Mesothelial cell of epicardium (in vitro differentiated cells): ENCODE measurements at regions not wholly inside any gene's neighbourhood (a gene's known extent, or its start where the extent isn't known, plus 50 kb on each side); places are given as distances from the start of the nearest gene placed in this dataset.

Experiments used
- DNase-seq, 2 experiments: peaks; one replicate each; pipeline ENCODE4 v3.0.0; 2021; ENCODE audit warnings: low spot score in 2 of 2; ENCODE audit not compliant: unreplicated experiment in 2 of 2
- H3K27ac Mint-ChIP-seq: 2 replicates; pipeline ENCODE4 v1.8.0; 2021; ENCODE audit warnings: mixed read lengths
- H3K27me3 Mint-ChIP-seq: 2 replicates; pipeline ENCODE4 v1.8.0; 2021; ENCODE audit warnings: low read depth, mixed read lengths
- H3K36me3 Mint-ChIP-seq: 2 replicates; pipeline ENCODE4 v1.8.0; 2021; ENCODE audit warnings: mixed read lengths
- H3K4me1 Mint-ChIP-seq: 2 replicates; pipeline ENCODE4 v1.8.0; 2021; ENCODE audit warnings: mixed read lengths
- H3K4me3 Mint-ChIP-seq: 2 replicates; pipeline ENCODE4 v1.8.0; 2021; ENCODE audit warnings: mild to moderate bottlenecking, moderate library complexity, mixed read lengths
- H3K9me3 Mint-ChIP-seq: 2 replicates; pipeline ENCODE4 v1.8.0; 2021; ENCODE audit warnings: mixed read lengths
- TF ChIP-seq, protein P1 (sequence below): fragments of 200-600 bp; sonication (generic); IDR thresholded peaks from one replicate; pipeline ENCODE4 v1.5.0; 2021; ENCODE audit warnings: antibody characterized with exemption; ENCODE audit not compliant: unreplicated experiment

DNA sequence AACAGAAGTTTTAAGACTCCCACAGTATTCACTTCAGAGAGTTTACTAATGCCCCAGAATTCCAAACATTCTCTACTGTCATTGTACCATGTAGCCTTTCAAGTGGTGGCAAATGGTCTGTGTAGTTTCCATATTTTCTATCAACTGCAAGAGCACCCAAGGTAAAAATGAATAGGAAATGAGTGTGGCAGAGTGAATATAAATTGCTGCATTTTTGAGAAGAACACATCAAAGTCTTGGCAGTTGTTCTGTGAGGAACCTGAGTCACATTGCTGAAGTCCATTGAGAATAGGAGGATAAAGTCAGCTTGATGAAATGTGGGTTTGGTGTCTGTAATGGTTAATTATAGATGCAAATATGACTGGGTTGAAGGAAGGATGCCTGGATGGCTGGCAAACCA, 193.6 kb downstream of the AASDHPPT start:
- no peak overlapping the region for H3K4me3 Mint-ChIP-seq
- peaks cover 31% of the 10 kb centered on the region for H3K9me3 Mint-ChIP-seq
- peaks cover 5% of the 10 kb centered on the region for H3K27me3 Mint-ChIP-seq
- H3K36me3 Mint-ChIP-seq: peaks cover 6% of the 10 kb centered on the region
- DNase-seq: no peak
- peaks cover 3% of the 10 kb centered on the region for H3K4me1 Mint-ChIP-seq
- H3K27ac Mint-ChIP-seq: no peak overlapping the region
- TF ChIP-seq, protein P1, sequence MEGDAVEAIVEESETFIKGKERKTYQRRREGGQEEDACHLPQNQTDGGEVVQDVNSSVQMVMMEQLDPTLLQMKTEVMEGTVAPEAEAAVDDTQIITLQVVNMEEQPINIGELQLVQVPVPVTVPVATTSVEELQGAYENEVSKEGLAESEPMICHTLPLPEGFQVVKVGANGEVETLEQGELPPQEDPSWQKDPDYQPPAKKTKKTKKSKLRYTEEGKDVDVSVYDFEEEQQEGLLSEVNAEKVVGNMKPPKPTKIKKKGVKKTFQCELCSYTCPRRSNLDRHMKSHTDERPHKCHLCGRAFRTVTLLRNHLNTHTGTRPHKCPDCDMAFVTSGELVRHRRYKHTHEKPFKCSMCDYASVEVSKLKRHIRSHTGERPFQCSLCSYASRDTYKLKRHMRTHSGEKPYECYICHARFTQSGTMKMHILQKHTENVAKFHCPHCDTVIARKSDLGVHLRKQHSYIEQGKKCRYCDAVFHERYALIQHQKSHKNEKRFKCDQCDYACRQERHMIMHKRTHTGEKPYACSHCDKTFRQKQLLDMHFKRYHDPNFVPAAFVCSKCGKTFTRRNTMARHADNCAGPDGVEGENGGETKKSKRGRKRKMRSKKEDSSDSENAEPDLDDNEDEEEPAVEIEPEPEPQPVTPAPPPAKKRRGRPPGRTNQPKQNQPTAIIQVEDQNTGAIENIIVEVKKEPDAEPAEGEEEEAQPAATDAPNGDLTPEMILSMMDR: no peak

DNA sequence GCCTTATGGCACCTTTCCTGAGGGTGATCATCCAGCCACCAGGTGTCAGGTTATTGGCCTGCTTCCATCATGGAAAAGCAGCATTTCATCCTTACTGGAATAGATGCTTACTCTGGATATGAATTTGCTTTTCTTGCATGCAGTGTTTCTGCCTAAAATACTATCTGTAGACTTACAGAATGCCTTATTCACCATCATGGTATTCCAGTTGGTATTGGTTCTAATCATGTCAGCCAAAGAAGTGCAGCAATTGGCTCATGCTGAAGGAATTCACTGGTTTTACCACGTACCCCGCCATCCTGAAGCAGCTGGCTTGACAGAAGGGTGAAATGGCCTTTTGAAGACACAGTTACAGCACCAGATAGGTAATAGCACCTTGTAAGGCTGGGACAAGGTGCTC, 194.2 kb downstream of the AASDHPPT start:
- no peak for DNase-seq
- H3K27me3 Mint-ChIP-seq: peaks cover 5% of the 10 kb centered on the region

DNA sequence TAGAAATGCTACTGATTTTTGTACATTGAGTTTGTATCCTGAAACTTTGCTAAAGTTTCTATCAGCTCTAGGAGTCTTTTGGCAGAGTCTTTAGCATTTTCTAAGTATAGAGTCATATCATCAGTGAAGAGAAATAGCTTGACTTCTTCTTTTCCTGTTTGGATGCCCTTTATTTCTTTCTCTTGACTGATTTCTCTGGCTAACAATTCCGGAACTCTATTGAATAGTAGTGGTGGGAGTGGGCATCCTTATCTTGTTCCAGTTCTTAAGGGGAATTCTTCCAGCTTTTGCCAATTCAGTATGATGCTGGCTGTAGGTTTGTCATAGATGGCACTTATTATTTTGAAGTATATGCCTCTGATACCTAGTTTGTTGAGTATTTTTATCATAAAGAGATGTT, 197.7 kb downstream of the AASDHPPT start:
- Mint-ChIP-seq H3K4me1 (no peaks in the 10 kb centered on the region), H3K36me3 (no peaks in the 10 kb centered on the region), H3K27ac (no peak overlapping the region), H3K9me3 (peaks cover 13% of the 10 kb centered on the region), H3K27me3 (peaks cover 5% of the 10 kb centered on the region), H3K4me3 (no peak overlapping the region)
- TF ChIP-seq, protein P1: no peak
- DNase-seq: no peak

More for the DNA sequence above, 194.2 kb downstream of the AASDHPPT start:
- Mint-ChIP-seq H3K27ac (no peak overlapping the region), H3K4me3 (no peak overlapping the region), H3K36me3 (peaks cover 6% of the 10 kb centered on the region), H3K9me3 (peaks cover 26% of the 10 kb centered on the region), H3K4me1 (peaks cover 3% of the 10 kb centered on the region)
- TF ChIP-seq, protein P1: no peak

DNA sequence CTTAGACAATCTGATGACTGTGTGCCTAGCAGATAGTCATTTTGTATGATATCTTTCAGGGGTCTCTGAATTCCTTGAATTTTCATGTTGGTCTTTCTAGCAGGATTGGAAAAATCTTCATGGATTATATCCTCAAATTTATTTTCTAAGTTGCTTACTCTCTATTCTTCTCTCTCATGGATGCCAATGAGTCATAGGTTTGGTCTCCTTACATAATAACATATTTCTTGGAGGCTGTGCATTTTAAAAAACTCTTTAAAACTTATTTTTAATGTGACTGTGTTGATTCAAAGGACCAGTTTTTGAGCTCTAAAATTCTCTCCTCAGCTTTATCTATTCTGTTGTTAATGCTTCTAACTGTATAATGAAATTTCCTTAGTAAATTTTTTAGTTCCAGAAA, 198.7 kb downstream of the AASDHPPT start:
- TF ChIP-seq, protein P1: no peak
- H3K9me3 Mint-ChIP-seq: peaks cover 13% of the 10 kb centered on the region
- no peak overlapping the region for H3K27ac Mint-ChIP-seq
- peaks cover 5% of the 10 kb centered on the region for H3K27me3 Mint-ChIP-seq
- DNase-seq: no peak
- H3K36me3 Mint-ChIP-seq: no peaks in the 10 kb centered on the region
- no peak overlapping the region for H3K4me3 Mint-ChIP-seq
- no peaks in the 10 kb centered on the region for H3K4me1 Mint-ChIP-seq

DNA sequence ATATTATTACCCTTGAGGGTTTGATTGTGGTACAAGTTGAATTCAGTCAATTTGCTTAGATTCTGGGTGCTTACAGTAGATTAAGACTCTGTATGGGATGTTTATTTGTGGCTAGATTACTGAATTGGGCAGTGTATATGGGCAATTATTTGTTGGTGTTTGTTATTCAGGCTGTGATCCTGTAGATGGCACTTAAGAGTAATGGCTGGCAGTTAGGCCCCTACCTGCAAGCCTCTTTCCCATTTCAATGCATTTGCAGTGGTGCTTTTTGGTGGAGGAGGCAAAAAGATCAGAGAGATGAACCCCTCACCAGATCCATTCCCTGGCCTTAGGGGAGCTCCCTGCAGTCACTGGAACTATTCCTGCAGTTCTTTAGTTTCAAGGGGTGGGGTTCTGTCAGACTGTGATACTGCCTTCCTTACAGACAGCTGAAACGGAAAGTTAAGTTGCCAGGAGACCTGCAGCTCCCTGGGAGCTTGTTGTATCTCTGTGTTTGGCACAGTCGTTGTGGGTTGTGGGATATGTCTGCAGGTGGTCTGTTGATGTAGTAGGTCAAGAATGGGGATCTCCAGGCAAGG, 199.5 kb downstream of the AASDHPPT start:
- Mint-ChIP-seq H3K27ac (no peak overlapping the region), H3K4me1 (no peaks in the 10 kb centered on the region), H3K4me3 (no peak overlapping the region), H3K9me3 (peaks cover 13% of the 10 kb centered on the region), H3K27me3 (peaks cover 5% of the 10 kb centered on the region), H3K36me3 (no peaks in the 10 kb centered on the region)
- TF ChIP-seq, protein P1: no peak
- no peak for DNase-seq

DNA sequence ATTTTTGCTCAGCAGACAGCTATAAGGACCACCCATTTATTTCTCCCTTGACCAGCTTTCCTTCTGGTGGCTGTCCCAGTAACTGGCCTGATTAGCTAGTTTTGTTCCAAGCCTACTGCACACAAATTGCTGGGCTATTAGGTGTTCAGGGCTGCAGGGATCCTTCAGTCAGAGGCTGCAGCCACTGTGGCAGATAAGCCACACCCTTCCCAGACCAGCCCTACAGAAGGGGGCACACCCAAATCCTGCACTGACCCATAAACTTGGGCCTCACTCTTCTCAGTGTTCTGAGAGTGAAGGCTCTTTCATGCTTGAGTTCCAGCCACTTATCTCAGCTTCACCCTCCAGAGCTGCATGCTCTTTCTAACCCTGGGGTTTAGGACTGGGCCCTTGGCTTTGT, 200.0 kb downstream of the AASDHPPT start:
- H3K4me1 Mint-ChIP-seq: no peaks in the 10 kb centered on the region
- DNase-seq: no peak
- peaks cover 5% of the 10 kb centered on the region for H3K27me3 Mint-ChIP-seq
- H3K27ac Mint-ChIP-seq: no peak overlapping the region
- TF ChIP-seq, protein P1: no peak
- H3K4me3 Mint-ChIP-seq: no peak overlapping the region
- H3K36me3 Mint-ChIP-seq: no peaks in the 10 kb centered on the region
- peaks cover 10% of the 10 kb centered on the region for H3K9me3 Mint-ChIP-seq
